ENCODE measurements at regions not wholly inside any gene's neighbourhood (a gene's known extent, or its start where the extent isn't known, plus 50 kb on each side); places are given as distances from the start of the nearest gene placed in this dataset.

GRCh38 chr4:133995243-133995960, 206.2 kb downstream of the PABPC4L start:
- Mint-ChIP-seq H3K36me3 (peaks cover 10% of the 10 kb centered on the region), H3K4me1 (ENCODE audit: low read depth in 2 of 2) (no peaks in the 10 kb centered on the region), H3K9me3 (peaks cover 21% of the 10 kb centered on the region), H3K27ac (no peak overlapping the region), H3K27me3 (no peaks in the 10 kb centered on the region), H3K4me3 (no peak overlapping the region)
- DNase-seq (ENCODE audit: low spot score): no peak
- no peak for ATAC-seq

GRCh38 chr4:133982533-133983224, 218.9 kb downstream of the PABPC4L start:
- no peaks in the 10 kb centered on the region for H3K36me3 Mint-ChIP-seq
- DNase-seq (ENCODE audit: low spot score) (no peak), ATAC-seq (no peak)
- no peaks in the 10 kb centered on the region for H3K9me3 Mint-ChIP-seq
- H3K4me3 Mint-ChIP-seq: no peak overlapping the region
- no peak overlapping the region for H3K27ac Mint-ChIP-seq
- H3K27me3 Mint-ChIP-seq: no peaks in the 10 kb centered on the region
- no peaks in the 10 kb centered on the region for H3K4me1 Mint-ChIP-seq (ENCODE audit: low read depth in 2 of 2)

GRCh38 chr4:133981327-133981726, 220.3 kb downstream of the PABPC4L start:
- Mint-ChIP-seq H3K9me3 (no peaks in the 10 kb centered on the region), H3K27me3 (no peaks in the 10 kb centered on the region), H3K4me1 (ENCODE audit: low read depth in 2 of 2) (no peaks in the 10 kb centered on the region), H3K4me3 (no peak overlapping the region), H3K27ac (no peak overlapping the region), H3K36me3 (no peaks in the 10 kb centered on the region)
- DNase-seq (ENCODE audit: low spot score): no peak
- ATAC-seq: no peak

DNA sequence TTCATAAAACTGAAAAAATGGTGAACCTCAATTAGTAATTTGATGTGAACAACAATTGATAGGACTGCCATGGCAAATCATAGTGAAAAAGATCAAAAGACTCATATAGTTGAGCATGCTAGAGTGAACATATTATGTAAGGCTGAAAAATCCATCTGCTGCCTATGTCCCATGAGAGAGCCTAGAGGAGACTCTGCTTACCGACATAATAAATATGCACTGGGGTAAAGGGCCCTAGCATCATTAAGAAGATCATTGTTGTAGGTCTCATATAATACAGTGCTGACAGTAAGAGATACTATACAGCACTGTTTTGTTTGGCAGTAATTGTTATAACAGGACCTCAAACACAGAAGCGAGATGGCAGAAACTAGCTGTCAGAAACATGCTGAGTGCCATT, 229.0 kb downstream of the PABPC4L start:
- ATAC-seq (no peak), DNase-seq (ENCODE audit: low spot score) (no peak)
- Mint-ChIP-seq H3K9me3 (peaks cover 8% of the 10 kb centered on the region), H3K27me3 (no peaks in the 10 kb centered on the region), H3K36me3 (no peaks in the 10 kb centered on the region), H3K4me1 (ENCODE audit: low read depth in 2 of 2) (no peaks in the 10 kb centered on the region), H3K27ac (no peak overlapping the region), H3K4me3 (no peak overlapping the region)

- ATAC-seq (no peak), DNase-seq (ENCODE audit: low spot score) (no peak)
- peaks cover 11% of the 10 kb centered on the region for H3K9me3 Mint-ChIP-seq
- H3K36me3 Mint-ChIP-seq: no peaks in the 10 kb centered on the region
- H3K27ac Mint-ChIP-seq: no peak overlapping the region
- no peaks in the 10 kb centered on the region for H3K4me1 Mint-ChIP-seq (ENCODE audit: low read depth in 2 of 2)
- no peak overlapping the region for H3K4me3 Mint-ChIP-seq
- no peaks in the 10 kb centered on the region for H3K27me3 Mint-ChIP-seq
These were observed 232.3 kb downstream of the PABPC4L start for GRCh38 chr4:133969202-133969848.

DNA sequence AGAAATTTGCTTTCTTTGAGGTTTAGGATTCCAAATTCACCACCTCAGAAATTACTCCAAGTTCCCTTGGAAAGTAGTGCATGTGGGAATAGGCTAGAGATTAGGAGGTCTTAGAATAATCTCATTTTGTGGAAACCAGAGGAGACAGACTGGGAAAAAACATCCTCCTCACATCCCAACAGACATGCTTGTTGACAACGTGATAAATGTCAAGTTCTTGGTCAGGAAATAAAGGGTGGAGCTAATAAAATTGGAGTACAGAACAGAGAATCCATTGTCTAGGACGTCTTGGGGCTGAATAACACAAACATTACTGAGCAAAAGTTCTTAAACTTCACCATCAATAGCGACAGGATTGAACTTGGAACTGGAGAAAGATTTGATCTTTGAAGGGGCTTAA, 233.4 kb downstream of the PABPC4L start:
- ATAC-seq (no peak), DNase-seq (ENCODE audit: low spot score) (no peak)
- Mint-ChIP-seq H3K4me1 (ENCODE audit: low read depth in 2 of 2) (no peaks in the 10 kb centered on the region), H3K36me3 (peaks cover 4% of the 10 kb centered on the region), H3K27me3 (no peaks in the 10 kb centered on the region), H3K4me3 (no peak overlapping the region), H3K27ac (no peak overlapping the region), H3K9me3 (peaks cover 16% of the 10 kb centered on the region)

DNA sequence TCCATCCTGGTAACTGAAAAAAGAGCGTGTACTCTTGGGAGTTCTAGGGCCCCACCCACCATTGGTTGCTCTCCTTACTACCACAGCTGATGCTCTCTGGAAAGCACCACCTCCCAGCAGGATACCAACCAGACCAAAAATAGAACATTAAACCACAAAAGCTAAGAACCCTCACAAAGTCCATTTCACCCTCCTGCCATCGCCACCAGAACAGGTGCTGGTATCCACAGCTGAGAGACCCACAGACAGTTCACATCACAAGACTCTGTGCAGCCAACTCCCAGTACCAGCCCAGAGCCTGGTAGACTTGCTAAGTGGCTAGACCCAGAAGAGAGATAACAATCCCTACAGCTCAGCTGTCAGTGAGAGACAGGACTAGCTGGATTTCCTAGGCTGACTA, 240.6 kb downstream of the PABPC4L start:
- H3K27me3 Mint-ChIP-seq: no peaks in the 10 kb centered on the region
- H3K36me3 Mint-ChIP-seq: peaks cover 18% of the 10 kb centered on the region
- no peaks in the 10 kb centered on the region for H3K4me1 Mint-ChIP-seq (ENCODE audit: low read depth in 2 of 2)
- ATAC-seq (no peak), DNase-seq (ENCODE audit: low spot score) (no peak)
- H3K4me3 Mint-ChIP-seq: no peak overlapping the region
- no peak overlapping the region for H3K27ac Mint-ChIP-seq
- peaks cover 35% of the 10 kb centered on the region for H3K9me3 Mint-ChIP-seq

DNA sequence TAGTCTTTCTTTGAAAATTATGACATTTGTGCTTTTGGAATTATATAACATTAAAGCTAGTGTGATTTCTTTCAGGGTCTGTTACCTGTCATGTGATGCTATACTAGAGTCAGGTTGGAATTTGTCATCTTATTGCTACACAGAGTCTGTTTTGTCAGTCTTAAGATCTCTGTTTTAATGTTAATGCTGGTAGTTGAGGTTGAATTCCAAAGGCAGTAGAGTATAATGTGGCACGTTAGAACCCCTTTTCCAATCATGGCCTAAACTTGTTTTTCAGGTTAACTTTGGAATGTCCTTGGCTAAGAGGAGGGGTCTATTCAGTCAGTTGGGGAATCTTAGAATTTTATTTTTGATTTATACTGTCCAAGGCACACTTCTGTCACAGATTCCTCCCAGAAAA, 258.5 kb downstream of the PABPC4L start:
- no peaks in the 10 kb centered on the region for H3K27me3 Mint-ChIP-seq
- no peak overlapping the region for H3K4me3 Mint-ChIP-seq
- peaks cover 11% of the 10 kb centered on the region for H3K36me3 Mint-ChIP-seq
- H3K27ac Mint-ChIP-seq: no peak overlapping the region
- H3K4me1 Mint-ChIP-seq (ENCODE audit: low read depth in 2 of 2): no peaks in the 10 kb centered on the region
- ATAC-seq (no peak), DNase-seq (ENCODE audit: low spot score) (no peak)
- peaks cover 7% of the 10 kb centered on the region for H3K9me3 Mint-ChIP-seq

DNA sequence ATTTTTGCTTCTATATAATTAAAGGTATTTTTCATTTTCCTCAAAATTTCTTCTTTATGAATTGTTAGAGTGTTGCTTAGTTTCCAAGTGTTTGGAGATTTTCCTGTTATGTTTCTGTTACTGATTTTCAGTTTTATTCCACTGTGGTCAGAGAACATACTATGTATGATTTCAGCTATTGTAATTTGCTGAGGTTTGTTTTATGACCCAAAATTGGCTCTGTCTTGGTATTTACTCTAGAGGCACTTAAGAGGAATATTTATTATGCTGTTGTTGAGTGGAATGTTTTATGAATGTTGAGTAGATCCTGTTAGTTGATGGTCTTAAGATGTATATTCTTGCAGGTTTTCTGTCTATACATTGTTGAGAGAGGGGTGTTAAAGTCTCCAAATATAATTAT, 263.5 kb downstream of the PABPC4L start:
- Mint-ChIP-seq H3K27me3 (no peaks in the 10 kb centered on the region), H3K9me3 (peaks cover 9% of the 10 kb centered on the region), H3K4me3 (no peak overlapping the region), H3K36me3 (peaks cover 6% of the 10 kb centered on the region), H3K4me1 (ENCODE audit: low read depth in 2 of 2) (no peaks in the 10 kb centered on the region), H3K27ac (no peak overlapping the region)
- no peak for DNase-seq (ENCODE audit: low spot score)
- ATAC-seq: no peak

- H3K4me3 Mint-ChIP-seq: no peak overlapping the region
- peaks cover 7% of the 10 kb centered on the region for H3K9me3 Mint-ChIP-seq
- no peak overlapping the region for H3K27ac Mint-ChIP-seq
- H3K27me3 Mint-ChIP-seq: no peaks in the 10 kb centered on the region
- DNase-seq (ENCODE audit: low spot score): no peak
- H3K4me1 Mint-ChIP-seq (ENCODE audit: low read depth in 2 of 2): no peaks in the 10 kb centered on the region
- H3K36me3 Mint-ChIP-seq: no peaks in the 10 kb centered on the region
- no peak for ATAC-seq
These were observed 271.9 kb downstream of the PABPC4L start for GRCh38 chr4:133929531-133930239.

DNA sequence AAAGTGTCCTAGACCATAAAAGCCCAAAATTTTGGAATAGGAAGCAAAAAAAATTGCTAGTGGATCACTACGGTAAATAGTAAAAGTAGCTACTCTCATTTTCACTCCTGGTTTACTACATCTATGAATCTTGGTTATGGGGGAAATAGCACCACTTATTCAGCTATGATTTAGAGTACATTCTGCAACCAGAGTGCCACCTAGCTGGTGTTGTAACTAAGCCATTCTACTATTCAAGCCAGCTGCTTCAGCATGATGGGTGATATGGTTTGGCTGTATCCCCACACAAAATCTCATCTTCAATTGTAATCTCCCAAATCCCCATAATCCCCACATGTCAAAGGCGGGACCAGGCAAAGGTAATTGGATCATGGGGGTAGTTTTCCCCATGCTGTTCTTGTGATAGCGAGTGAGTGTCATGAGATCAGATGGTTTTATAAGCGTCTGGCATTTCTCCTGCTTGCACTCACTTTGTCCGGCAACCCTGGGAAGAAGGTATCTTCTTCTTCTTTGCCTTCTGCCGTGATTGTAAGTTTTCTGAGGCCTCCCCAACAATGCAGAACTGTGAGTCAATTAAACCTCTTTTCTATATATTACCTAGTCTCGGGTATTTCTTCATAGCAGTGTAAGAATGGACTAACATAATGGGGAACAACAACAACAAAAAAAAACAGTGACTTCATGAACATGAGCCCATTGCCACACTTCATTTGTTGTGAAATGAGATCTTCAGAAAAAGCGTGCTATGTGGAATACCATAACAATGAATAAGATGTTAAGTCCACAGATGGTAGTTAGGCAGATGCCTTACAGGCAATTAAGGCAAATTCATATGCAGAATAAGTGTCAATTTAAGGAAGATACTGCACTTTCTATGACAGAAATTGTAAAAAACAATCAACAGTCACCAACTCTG, 280.1 kb downstream of the PABPC4L start:
- peaks cover 10% of the 10 kb centered on the region for H3K9me3 Mint-ChIP-seq
- H3K27ac Mint-ChIP-seq: no peak overlapping the region
- DNase-seq (ENCODE audit: low spot score): no peak
- no peak overlapping the region for H3K4me3 Mint-ChIP-seq
- no peaks in the 10 kb centered on the region for H3K27me3 Mint-ChIP-seq
- no peak for ATAC-seq
- H3K4me1 Mint-ChIP-seq (ENCODE audit: low read depth in 2 of 2): no peaks in the 10 kb centered on the region
- no peaks in the 10 kb centered on the region for H3K36me3 Mint-ChIP-seq

- no peak overlapping the region for H3K4me3 Mint-ChIP-seq
- H3K9me3 Mint-ChIP-seq: peaks cover 12% of the 10 kb centered on the region
- ATAC-seq (no peak), DNase-seq (ENCODE audit: low spot score) (no peak)
- H3K36me3 Mint-ChIP-seq: no peaks in the 10 kb centered on the region
- no peaks in the 10 kb centered on the region for H3K4me1 Mint-ChIP-seq (ENCODE audit: low read depth in 2 of 2)
- H3K27ac Mint-ChIP-seq: no peak overlapping the region
- no peaks in the 10 kb centered on the region for H3K27me3 Mint-ChIP-seq
These were observed 281.4 kb downstream of the PABPC4L start for GRCh38 chr4:133920236-133920635.

DNA sequence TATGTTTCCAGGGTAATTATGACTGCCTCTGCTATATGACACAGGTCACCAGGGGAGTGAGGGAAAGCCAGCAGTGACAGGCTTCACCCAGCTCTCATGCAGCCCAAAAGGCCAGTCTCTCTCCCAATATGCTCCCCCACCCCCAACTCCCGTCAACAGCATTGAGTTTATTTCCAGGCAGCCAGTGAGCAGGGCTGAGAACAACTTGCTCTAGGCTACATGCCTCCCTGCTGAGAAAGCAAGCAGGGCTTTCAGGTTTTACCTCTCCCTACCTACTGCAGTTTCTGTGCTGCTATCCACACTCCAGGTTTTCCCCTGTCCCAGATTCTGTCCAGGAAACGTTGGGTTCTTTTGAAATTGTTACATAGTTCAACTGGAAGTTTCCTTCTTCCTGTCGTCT, 291.4 kb downstream of the PABPC4L start:
- Mint-ChIP-seq H3K4me3 (no peak overlapping the region), H3K9me3 (peaks cover 27% of the 10 kb centered on the region), H3K27ac (no peak overlapping the region), H3K27me3 (no peaks in the 10 kb centered on the region), H3K4me1 (ENCODE audit: low read depth in 2 of 2) (no peaks in the 10 kb centered on the region), H3K36me3 (peaks cover 12% of the 10 kb centered on the region)
- ATAC-seq (no peak), DNase-seq (ENCODE audit: low spot score) (no peak)

All from natural killer cell treated with Interleukin-12 subunit alpha and Interleukin-12 subunit beta and Interleukin-15 and Interleukin-18, amount 100 ng/mL, for 72 hours (primary cell).